ENCODE measurements at regions not wholly inside any gene's neighbourhood (a gene's known extent, or its start where the extent isn't known, plus 50 kb on each side); places are given as distances from the start of the nearest gene placed in this dataset.

DNA sequence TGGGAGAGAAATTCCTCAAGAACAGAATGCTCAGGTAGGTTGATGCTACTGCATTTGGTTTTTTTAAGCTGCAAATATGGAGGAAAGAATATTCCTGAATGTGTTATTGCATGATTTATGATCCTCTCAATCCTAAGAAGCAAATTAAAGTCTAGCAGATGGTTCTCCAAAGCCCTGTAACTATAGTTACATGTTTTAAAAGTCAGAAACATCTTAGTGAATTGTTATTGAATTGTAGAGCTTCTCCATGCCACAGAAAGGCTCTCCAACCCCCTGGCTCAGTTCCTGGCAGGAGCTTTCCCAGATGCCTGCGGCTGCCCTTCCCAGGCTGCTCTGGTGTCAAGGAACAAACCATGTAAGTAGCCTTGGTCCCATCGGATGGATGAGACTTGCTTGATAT lies 227.8 kb upstream of the GATB start:
- ATAC-seq (no peak), FAIRE-seq (no peak), DNase-seq (ENCODE audit: low read depth, low spot score) (no peak)
- Histone ChIP-seq H3K9ac (ENCODE audit: control insufficient read depth, insufficient read depth, low read length) (no peak overlapping the region), H3K4me1 (ENCODE audit: control insufficient read depth, insufficient read depth, low read length) (no peaks in the 10 kb centered on the region), H4K20me1 (ENCODE audit: control insufficient read depth, insufficient read depth) (no peaks in the 10 kb centered on the region), H3K4me3 (no peak overlapping the region), H2AFZ (ENCODE audit: control insufficient read depth, low read depth, low read length) (no peak overlapping the region), H3K36me3 (ENCODE audit: control insufficient read depth in 2 of 2, insufficient read depth in 2 of 2, low read length in 1 of 2) (no peaks in the 10 kb centered on the region), H3K79me2 (ENCODE audit: control insufficient read depth, insufficient read depth, low read length) (no peaks in the 10 kb centered on the region), H3K4me2 (ENCODE audit: control insufficient read depth, insufficient read depth) (no peak overlapping the region), H3K9me3 (replicated peaks; ENCODE audit: control insufficient read depth, insufficient read depth, low read length) (no peaks in the 10 kb centered on the region), H3K27ac (ENCODE audit: control insufficient read depth, insufficient read depth) (no peak overlapping the region), H3K27me3 (replicated peaks in 1 of 2; ENCODE audit: control insufficient read depth in 2 of 2, insufficient read depth in 2 of 2, low read length in 1 of 2) (no peaks in the 10 kb centered on the region)
- ChIA-PET SMC1A (ENCODE audit: uncharacterized antibody, unreplicated experiment) (no interaction called here), POLR2A (no interaction called here), RAD21 (ENCODE audit: unreplicated experiment) (no interaction called here), CTCF (interaction anchor here (1.2 kb wide), 1 partner anchor 187 kb away, joined by 3 read pairs; no protein-coding TSS in a partner anchor)
- no TSS peak for BruUV-seq (replicated peaks)
- intact Hi-C loops (cut with micrococcal nuclease; ENCODE audit: unreplicated experiment) = no loop called here
- WGBS (ENCODE audit: insufficient coverage, insufficient replicate concordance, low lambda C conversion rate, missing lambda C conversion rate) = 83% methylated on average over 2 of the region's 2 CpGs
- in situ Hi-C loops (cut with MboI) = no loop called here
- TF ChIP-seq, protein P1, sequence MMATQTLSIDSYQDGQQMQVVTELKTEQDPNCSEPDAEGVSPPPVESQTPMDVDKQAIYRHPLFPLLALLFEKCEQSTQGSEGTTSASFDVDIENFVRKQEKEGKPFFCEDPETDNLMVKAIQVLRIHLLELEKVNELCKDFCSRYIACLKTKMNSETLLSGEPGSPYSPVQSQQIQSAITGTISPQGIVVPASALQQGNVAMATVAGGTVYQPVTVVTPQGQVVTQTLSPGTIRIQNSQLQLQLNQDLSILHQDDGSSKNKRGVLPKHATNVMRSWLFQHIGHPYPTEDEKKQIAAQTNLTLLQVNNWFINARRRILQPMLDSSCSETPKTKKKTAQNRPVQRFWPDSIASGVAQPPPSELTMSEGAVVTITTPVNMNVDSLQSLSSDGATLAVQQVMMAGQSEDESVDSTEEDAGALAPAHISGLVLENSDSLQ (IDR thresholded peaks at IDR 0.05) = no peak
- TF ChIP-seq NFXL1 (IDR thresholded peaks at IDR 0.05; ENCODE audit: borderline replicate concordance) (no peak), HDGF (IDR thresholded peaks at IDR 0.05) (no peak), CBX5 (IDR thresholded peaks at IDR 0.05; ENCODE audit: low read depth) (no peak), TCF3 (IDR thresholded peaks at IDR 0.05; ENCODE audit: borderline replicate concordance, insufficient read depth, low read depth, low read length) (no peak), SREBF1 (IDR thresholded peaks at IDR 0.05; ENCODE audit: low read length) (no peak), PAX8 (IDR thresholded peaks at IDR 0.05) (no peak), KDM1A (IDR thresholded peaks at IDR 0.05; ENCODE audit: borderline replicate concordance) (no peak)
- TF ChIP-seq, protein P2, sequence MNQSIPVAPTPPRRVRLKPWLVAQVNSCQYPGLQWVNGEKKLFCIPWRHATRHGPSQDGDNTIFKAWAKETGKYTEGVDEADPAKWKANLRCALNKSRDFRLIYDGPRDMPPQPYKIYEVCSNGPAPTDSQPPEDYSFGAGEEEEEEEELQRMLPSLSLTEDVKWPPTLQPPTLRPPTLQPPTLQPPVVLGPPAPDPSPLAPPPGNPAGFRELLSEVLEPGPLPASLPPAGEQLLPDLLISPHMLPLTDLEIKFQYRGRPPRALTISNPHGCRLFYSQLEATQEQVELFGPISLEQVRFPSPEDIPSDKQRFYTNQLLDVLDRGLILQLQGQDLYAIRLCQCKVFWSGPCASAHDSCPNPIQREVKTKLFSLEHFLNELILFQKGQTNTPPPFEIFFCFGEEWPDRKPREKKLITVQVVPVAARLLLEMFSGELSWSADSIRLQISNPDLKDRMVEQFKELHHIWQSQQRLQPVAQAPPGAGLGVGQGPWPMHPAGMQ (IDR thresholded peaks at IDR 0.05; ENCODE audit: borderline replicate concordance) = no peak
- TF ChIP-seq, protein P3, sequence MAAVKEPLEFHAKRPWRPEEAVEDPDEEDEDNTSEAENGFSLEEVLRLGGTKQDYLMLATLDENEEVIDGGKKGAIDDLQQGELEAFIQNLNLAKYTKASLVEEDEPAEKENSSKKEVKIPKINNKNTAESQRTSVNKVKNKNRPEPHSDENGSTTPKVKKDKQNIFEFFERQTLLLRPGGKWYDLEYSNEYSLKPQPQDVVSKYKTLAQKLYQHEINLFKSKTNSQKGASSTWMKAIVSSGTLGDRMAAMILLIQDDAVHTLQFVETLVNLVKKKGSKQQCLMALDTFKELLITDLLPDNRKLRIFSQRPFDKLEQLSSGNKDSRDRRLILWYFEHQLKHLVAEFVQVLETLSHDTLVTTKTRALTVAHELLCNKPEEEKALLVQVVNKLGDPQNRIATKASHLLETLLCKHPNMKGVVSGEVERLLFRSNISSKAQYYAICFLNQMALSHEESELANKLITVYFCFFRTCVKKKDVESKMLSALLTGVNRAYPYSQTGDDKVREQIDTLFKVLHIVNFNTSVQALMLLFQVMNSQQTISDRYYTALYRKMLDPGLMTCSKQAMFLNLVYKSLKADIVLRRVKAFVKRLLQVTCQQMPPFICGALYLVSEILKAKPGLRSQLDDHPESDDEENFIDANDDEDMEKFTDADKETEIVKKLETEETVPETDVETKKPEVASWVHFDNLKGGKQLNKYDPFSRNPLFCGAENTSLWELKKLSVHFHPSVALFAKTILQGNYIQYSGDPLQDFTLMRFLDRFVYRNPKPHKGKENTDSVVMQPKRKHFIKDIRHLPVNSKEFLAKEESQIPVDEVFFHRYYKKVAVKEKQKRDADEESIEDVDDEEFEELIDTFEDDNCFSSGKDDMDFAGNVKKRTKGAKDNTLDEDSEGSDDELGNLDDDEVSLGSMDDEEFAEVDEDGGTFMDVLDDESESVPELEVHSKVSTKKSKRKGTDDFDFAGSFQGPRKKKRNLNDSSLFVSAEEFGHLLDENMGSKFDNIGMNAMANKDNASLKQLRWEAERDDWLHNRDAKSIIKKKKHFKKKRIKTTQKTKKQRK (IDR thresholded peaks at IDR 0.05; ENCODE audit: low read depth, low read length) = no peak
- TF ChIP-seq, protein P4, sequence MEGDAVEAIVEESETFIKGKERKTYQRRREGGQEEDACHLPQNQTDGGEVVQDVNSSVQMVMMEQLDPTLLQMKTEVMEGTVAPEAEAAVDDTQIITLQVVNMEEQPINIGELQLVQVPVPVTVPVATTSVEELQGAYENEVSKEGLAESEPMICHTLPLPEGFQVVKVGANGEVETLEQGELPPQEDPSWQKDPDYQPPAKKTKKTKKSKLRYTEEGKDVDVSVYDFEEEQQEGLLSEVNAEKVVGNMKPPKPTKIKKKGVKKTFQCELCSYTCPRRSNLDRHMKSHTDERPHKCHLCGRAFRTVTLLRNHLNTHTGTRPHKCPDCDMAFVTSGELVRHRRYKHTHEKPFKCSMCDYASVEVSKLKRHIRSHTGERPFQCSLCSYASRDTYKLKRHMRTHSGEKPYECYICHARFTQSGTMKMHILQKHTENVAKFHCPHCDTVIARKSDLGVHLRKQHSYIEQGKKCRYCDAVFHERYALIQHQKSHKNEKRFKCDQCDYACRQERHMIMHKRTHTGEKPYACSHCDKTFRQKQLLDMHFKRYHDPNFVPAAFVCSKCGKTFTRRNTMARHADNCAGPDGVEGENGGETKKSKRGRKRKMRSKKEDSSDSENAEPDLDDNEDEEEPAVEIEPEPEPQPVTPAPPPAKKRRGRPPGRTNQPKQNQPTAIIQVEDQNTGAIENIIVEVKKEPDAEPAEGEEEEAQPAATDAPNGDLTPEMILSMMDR (IDR thresholded peaks at IDR 0.05 in 2 of 3, conservative IDR thresholded peaks at IDR 0.05 in 1 of 3; ENCODE audit: control insufficient read depth in 2 of 3, extremely low read depth in 1 of 3, insufficient read depth in 1 of 3, low read depth in 3 of 3, low read length in 3 of 3) = no peak
- TF ChIP-seq, protein P5, sequence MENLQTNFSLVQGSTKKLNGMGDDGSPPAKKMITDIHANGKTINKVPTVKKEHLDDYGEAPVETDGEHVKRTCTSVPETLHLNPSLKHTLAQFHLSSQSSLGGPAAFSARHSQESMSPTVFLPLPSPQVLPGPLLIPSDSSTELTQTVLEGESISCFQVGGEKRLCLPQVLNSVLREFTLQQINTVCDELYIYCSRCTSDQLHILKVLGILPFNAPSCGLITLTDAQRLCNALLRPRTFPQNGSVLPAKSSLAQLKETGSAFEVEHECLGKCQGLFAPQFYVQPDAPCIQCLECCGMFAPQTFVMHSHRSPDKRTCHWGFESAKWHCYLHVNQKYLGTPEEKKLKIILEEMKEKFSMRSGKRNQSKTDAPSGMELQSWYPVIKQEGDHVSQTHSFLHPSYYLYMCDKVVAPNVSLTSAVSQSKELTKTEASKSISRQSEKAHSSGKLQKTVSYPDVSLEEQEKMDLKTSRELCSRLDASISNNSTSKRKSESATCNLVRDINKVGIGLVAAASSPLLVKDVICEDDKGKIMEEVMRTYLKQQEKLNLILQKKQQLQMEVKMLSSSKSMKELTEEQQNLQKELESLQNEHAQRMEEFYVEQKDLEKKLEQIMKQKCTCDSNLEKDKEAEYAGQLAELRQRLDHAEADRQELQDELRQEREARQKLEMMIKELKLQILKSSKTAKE (IDR thresholded peaks at IDR 0.05; ENCODE audit: low read depth, poor library complexity, severe bottlenecking) = no peak

All from GM12878 (cell line).